ENCODE measurements at regions not wholly inside any gene's neighbourhood (a gene's known extent, or its start where the extent isn't known, plus 50 kb on each side); places are given as distances from the start of the nearest gene placed in this dataset.

DNA sequence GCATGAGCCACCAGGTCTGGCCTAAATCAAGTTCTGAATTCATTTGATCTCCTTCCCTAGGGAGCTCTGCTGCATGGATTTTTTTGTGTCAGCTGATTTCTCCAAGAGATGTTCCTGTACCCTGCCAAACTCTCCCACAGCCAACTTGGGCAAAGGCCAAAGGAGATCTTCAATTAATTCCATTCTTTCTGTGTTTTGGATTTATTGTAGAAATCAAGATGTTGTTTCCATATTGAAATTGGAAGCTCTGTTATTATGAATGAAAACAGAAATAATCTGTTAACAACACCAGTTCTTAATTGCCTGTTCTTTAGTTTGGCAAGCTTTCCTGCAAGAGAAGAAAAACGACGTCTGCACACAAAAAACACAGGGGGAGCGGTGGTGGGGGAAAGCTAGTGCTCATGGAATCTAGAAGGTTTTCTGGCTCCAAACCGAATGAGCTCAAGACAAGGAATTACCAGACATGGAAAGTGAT, 86.5 kb upstream of the ABCC4 start:
- intact Hi-C loops (cut with DNase I) = no loop called here
- H3K27ac ChIP-seq = no peak overlapping the region
- TF ChIP-seq, protein P1, sequence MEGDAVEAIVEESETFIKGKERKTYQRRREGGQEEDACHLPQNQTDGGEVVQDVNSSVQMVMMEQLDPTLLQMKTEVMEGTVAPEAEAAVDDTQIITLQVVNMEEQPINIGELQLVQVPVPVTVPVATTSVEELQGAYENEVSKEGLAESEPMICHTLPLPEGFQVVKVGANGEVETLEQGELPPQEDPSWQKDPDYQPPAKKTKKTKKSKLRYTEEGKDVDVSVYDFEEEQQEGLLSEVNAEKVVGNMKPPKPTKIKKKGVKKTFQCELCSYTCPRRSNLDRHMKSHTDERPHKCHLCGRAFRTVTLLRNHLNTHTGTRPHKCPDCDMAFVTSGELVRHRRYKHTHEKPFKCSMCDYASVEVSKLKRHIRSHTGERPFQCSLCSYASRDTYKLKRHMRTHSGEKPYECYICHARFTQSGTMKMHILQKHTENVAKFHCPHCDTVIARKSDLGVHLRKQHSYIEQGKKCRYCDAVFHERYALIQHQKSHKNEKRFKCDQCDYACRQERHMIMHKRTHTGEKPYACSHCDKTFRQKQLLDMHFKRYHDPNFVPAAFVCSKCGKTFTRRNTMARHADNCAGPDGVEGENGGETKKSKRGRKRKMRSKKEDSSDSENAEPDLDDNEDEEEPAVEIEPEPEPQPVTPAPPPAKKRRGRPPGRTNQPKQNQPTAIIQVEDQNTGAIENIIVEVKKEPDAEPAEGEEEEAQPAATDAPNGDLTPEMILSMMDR (IDR thresholded peaks at IDR 0.05) = no peak

DNA sequence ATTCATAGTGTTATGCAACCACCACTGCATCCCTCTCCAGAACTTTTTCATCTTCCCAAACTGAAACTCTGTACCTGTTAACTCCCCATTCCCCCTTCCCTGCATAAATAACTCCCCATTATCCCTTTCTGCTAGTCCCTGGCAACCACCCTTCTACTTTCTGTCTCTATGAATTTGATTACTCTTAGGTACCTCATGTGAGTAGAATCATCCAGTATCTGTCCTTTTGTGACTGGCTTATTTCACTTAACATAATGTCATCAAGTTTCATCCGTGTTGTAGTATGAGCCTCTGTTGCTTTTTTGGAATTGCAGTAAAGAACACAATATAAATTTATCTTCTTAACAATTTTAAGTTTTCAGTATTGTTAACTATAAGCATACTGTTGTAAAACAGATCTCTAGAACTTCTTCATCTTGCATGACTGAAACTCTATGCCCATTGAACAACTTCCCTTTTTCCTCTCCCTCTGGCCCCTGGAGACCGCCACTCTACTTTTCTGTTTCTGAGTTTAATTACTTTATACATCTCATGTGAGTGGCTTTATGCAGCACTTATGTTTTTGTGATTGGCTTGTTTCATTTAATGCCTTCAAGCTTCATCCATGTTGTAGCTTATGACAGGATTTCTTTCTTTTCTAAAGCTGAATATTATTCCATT, 87.3 kb upstream of the ABCC4 start:
- DNase-seq = no peak
- Histone ChIP-seq H3K27ac (no peak overlapping the region), H3K36me3 (no peaks in the 10 kb centered on the region), H3K4me3 (no peak overlapping the region), H3K9ac (ENCODE audit: low read depth in 2 of 2, low read length in 2 of 2) (no peak overlapping the region), H3K9me3 (no peaks in the 10 kb centered on the region), H3K27me3 (no peaks in the 10 kb centered on the region), H3K4me1 (no peaks in the 10 kb centered on the region)
- TF ChIP-seq, protein P1 (IDR thresholded peaks at IDR 0.05) = no peak
- intact Hi-C loops (cut with DNase I) = no loop called here

More for the DNA sequence above, 86.5 kb upstream of the ABCC4 start:
- Histone ChIP-seq H3K9ac (ENCODE audit: low read depth in 2 of 2, low read length in 2 of 2) (no peak overlapping the region), H3K9me3 (no peaks in the 10 kb centered on the region), H3K4me1 (no peaks in the 10 kb centered on the region), H3K4me3 (no peak overlapping the region), H3K36me3 (no peaks in the 10 kb centered on the region), H3K27me3 (no peaks in the 10 kb centered on the region)
- no peak for DNase-seq

DNA sequence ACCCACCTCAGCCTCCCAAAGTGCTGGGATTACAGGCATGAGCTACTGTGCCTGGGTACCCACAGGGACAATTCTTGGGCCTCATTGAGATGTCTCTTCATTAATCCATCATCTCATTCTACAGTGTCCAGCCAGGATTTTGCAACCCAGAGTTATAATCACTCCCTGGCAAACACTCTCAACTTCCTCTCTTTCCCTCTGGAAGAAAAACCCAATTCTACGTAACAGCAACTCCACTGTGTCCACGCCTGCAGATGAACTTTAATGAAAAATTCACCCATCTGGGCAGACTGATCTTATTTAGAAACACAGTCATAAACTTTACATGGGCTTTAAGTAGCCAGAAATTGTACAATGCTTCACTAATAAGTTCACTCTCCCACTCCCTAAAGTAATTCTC, 90.1 kb upstream of the ABCC4 start:
- H3K4me3 ChIP-seq = no peak overlapping the region
- DNase-seq = no peak
- no peaks in the 10 kb centered on the region for H3K9me3 ChIP-seq
- no peaks in the 10 kb centered on the region for H3K4me1 ChIP-seq
- H3K27ac ChIP-seq = no peak overlapping the region
- no peak overlapping the region for H3K9ac ChIP-seq (ENCODE audit: low read depth in 2 of 2, low read length in 2 of 2)
- intact Hi-C loops (cut with DNase I) = no loop called here
- H3K27me3 ChIP-seq = no peaks in the 10 kb centered on the region
- TF ChIP-seq, protein P1 (IDR thresholded peaks at IDR 0.05) = no peak
- no peaks in the 10 kb centered on the region for H3K36me3 ChIP-seq

DNA sequence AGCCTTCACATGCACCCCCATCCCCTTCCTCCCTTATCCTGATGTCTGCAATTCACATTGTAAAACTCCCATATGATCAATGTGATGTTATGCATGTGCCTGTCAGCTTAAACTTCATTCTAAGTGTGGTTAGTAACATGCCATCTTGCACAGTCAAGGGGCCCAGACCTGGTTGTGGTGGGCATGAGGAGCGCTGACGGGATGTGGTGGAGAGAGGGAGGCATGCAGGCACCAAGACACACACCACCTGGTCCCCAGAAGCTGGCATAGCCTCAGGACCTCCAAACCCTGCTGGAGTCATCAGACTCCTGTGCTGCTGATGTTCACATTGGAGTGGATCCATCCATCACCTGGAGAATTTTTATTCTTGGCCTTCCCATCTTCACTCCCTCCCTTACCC, 90.5 kb upstream of the ABCC4 start:
- Histone ChIP-seq H3K27me3 (no peaks in the 10 kb centered on the region), H3K27ac (no peak overlapping the region), H3K9me3 (no peaks in the 10 kb centered on the region), H3K36me3 (no peaks in the 10 kb centered on the region), H3K4me1 (no peaks in the 10 kb centered on the region), H3K9ac (ENCODE audit: low read depth in 2 of 2, low read length in 2 of 2) (no peak overlapping the region), H3K4me3 (no peak overlapping the region)
- TF ChIP-seq, protein P1 (IDR thresholded peaks at IDR 0.05) = no peak
- no peak for DNase-seq
- intact Hi-C loops (cut with DNase I) = no loop called here

DNA sequence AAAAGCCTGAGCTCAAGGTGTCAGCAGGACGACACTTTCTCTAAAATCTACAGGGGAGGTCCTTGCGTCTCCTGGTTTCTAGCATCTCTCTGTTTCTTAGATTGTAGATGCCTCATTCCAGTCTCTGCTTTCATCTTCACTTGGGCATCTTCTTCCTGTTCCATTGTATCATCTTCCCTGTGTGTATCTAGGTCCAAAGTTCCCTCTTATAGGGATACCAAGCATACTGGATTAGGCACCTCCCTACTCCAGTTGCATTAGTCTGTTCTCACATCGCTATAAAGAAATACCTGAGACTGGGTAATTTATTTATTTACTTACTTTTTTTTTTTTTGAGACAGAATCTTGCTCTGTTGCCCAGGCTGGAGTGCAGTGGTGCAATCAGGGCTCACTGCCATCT, 91.3 kb upstream of the ABCC4 start:
- H3K9me3 ChIP-seq = no peaks in the 10 kb centered on the region
- H3K4me1 ChIP-seq = no peaks in the 10 kb centered on the region
- H3K36me3 ChIP-seq = no peaks in the 10 kb centered on the region
- no peak overlapping the region for H3K4me3 ChIP-seq
- no peaks in the 10 kb centered on the region for H3K27me3 ChIP-seq
- TF ChIP-seq, protein P1 (IDR thresholded peaks at IDR 0.05) = no peak
- H3K27ac ChIP-seq = no peak overlapping the region
- H3K9ac ChIP-seq (ENCODE audit: low read depth in 2 of 2, low read length in 2 of 2) = no peak overlapping the region
- DNase-seq = no peak
- intact Hi-C loops (cut with DNase I) = no loop called here

Data from colonic mucosa (tissue), 4 donors.